Ammon's horn (tissue), 1 donor: ENCODE measurements at regions not wholly inside any gene's neighbourhood (a gene's known extent, or its start where the extent isn't known, plus 50 kb on each side); places are given as distances from the start of the nearest gene placed in this dataset.

Experiments used
- DNase-seq: peaks from one replicate; pipeline ENCODE4 v3.0.0-alpha.2; 2016; ENCODE audit warnings: low spot score

- DNase-seq, result no peak
Measured at GRCh38 chr4:108527723-108528122, 92.7 kb upstream of the RPL34 start.

- no peak for DNase-seq
Measured at GRCh38 chr4:108520807-108521206, 99.6 kb upstream of the RPL34 start.

GRCh38 chr4:108519911-108520601, 100.3 kb upstream of the RPL34 start:
- DNase-seq, result no peak

GRCh38 chr4:108519208-108519833, 101.1 kb upstream of the RPL34 start:
- DNase-seq, result no peak

- peak; percentile 63 for DNase-seq
Measured at GRCh38 chr4:108512615-108513505, 107.5 kb upstream of the RPL34 start.

- DNase-seq, result no peak
Measured at GRCh38 chr4:108511618-108512017, 108.8 kb upstream of the RPL34 start.

- DNase-seq, result no peak
Measured at GRCh38 chr4:108502356-108502755, 118.0 kb upstream of the RPL34 start.

- DNase-seq, result no peak
Measured at GRCh38 chr4:108498925-108499324, 121.5 kb upstream of the RPL34 start.

GRCh38 chr4:108493596-108493931, 126.8 kb upstream of the RPL34 start:
- DNase-seq, result no peak

GRCh38 chr4:108492816-108493595, 127.4 kb upstream of the RPL34 start:
- no peak for DNase-seq

- no peak for DNase-seq
Measured at GRCh38 chr4:108488865-108489264, 131.5 kb upstream of the RPL34 start.

GRCh38 chr4:108486046-108486445, 134.3 kb upstream of the RPL34 start:
- no peak for DNase-seq

GRCh38 chr4:108484187-108484586, 136.2 kb upstream of the RPL34 start:
- DNase-seq, result no peak

- no peak for DNase-seq
Measured at GRCh38 chr4:108483650-108484049, 136.7 kb upstream of the RPL34 start.

- no peak for DNase-seq
Measured at GRCh38 chr4:108483079-108483478, 137.3 kb upstream of the RPL34 start.

GRCh38 chr4:108480881-108481280, 139.5 kb upstream of the RPL34 start:
- DNase-seq, result no peak

GRCh38 chr4:108477527-108478108, 142.8 kb upstream of the RPL34 start:
- no peak for DNase-seq

- no peak for DNase-seq
Measured at GRCh38 chr4:108473163-108473720, 147.1 kb upstream of the RPL34 start.

GRCh38 chr4:108466936-108467902, 153.2 kb upstream of the RPL34 start:
- no peak for DNase-seq

- no peak for DNase-seq
Measured at GRCh38 chr4:108465886-108466500, 154.4 kb upstream of the RPL34 start.
